ENCODE measurements at regions not wholly inside any gene's neighbourhood (a gene's known extent, or its start where the extent isn't known, plus 50 kb on each side); places are given as distances from the start of the nearest gene placed in this dataset.

DNA sequence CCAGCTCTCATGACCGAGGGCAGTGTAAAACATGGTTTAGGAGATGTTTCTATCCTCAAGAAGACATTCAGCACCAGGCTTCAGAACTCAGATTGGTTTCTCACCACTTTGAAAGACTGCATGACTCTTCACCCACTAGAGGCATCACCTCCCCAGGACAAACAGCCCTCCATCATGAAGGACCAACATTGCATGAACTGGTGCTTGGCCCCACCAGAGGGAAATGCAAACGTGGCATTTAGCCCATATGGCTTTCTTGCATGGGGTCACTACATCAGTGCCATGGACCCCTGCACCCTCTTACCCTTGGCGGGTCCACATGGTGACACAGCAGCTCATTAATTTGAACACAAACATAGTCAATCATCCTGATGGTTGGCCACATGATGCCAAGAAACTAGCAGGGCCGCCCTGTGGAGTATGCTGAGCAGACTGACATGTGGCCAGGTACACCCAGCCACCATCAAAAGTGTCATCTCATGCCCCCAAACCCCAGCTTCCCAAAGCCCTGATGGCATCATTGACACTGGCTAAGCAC lies 129.5 kb upstream of the FSTL4 start:
- TF ChIP-seq ZFX (IDR thresholded peaks at IDR 0.05; ENCODE audit: borderline replicate concordance): no peak
- no peak for TF ChIP-seq CTCF (IDR thresholded peaks at IDR 0.05)
- no peak overlapping the region for H3K27ac ChIP-seq

DNA sequence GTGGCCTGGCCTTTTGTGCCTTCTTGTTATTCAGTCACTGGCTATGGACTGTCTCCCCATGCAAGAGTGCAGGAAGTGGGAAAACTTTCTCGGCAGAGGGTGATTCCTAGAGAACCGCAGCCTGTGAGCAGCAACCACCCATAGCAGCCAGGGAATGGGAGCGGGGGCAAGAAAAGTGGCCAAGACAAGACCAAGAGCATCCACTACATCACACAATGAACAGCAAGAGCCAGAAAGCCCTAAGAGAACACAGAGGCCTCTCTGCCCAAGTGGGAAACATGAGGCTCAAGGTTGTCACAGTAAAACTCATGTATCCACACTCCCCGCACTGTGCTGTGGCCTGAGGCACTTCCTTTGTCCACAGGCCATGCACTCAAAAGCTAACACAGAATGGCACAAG lies 129.1 kb upstream of the FSTL4 start:
- H3K27ac ChIP-seq: no peak overlapping the region
- TF ChIP-seq CTCF (IDR thresholded peaks at IDR 0.05) (no peak), ZFX (IDR thresholded peaks at IDR 0.05; ENCODE audit: borderline replicate concordance) (no peak)

GRCh38 chr5:133739181-133739780 lies 126.9 kb upstream of the FSTL4 start:
- H3K27ac ChIP-seq: no peak overlapping the region
- TF ChIP-seq ZFX (IDR thresholded peaks at IDR 0.05; ENCODE audit: borderline replicate concordance) (no peak), CTCF (IDR thresholded peaks at IDR 0.05) (no peak)

DNA sequence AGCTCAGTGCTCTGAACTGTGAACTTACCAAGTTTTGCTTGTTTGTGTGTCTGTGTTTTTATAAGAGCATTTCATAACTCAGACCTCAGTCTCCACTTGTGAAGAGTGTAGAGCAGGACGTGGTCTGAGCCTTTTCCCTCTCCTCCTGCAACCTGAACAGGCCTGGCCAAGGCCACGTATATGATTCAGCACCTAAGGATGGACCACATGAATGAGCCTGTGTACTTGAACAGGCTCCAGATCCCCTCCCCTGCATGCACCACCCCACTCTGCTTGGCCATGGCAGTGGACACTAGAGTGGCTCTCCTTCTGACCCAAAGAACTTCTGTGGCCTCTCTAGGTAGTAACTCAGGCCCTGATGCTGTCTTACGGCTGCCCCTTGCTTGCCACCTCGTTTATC lies 125.9 kb upstream of the FSTL4 start:
- no peak for TF ChIP-seq CTCF (IDR thresholded peaks at IDR 0.05)
- H3K27ac ChIP-seq: no peak overlapping the region

DNA sequence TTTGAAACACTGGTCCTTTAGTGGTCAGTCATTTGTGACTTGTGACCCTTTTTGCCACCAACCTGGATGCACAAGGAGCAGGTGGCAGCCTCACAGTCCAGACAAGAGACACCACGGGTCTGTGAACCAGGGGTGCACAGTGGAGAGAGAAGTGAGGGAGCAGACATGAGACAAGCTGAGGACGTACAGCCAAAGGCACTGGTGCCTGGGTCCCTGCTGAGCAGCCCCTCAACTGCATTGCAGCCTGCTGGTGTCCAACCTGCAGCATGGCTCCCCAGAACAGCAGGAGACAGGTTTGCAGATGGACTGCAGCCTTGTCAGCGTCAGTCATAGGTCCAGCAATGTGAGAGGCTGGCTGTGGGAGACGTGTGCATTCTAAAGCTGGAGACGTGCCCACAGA lies 124.2 kb upstream of the FSTL4 start:
- TF ChIP-seq CTCF (IDR thresholded peaks at IDR 0.05) (no peak), ZFX (IDR thresholded peaks at IDR 0.05; ENCODE audit: borderline replicate concordance) (no peak)
- H3K27ac ChIP-seq: no peak overlapping the region

GRCh38 chr5:133735346-133735745 lies 123.0 kb upstream of the FSTL4 start:
- TF ChIP-seq CTCF (IDR thresholded peaks at IDR 0.05) (no peak), ZFX (IDR thresholded peaks at IDR 0.05; ENCODE audit: borderline replicate concordance) (no peak)
- H3K27ac ChIP-seq: no peak overlapping the region

GRCh38 chr5:133734916-133735315 lies 122.6 kb upstream of the FSTL4 start:
- TF ChIP-seq ZFX (IDR thresholded peaks at IDR 0.05; ENCODE audit: borderline replicate concordance) (no peak), CTCF (IDR thresholded peaks at IDR 0.05) (no peak)
- H3K27ac ChIP-seq: no peak overlapping the region
